Central memory CD8-positive, alpha-beta T cell (primary cell): ENCODE measurements at regions not wholly inside any gene's neighbourhood (a gene's known extent, or its start where the extent isn't known, plus 50 kb on each side); places are given as distances from the start of the nearest gene placed in this dataset.

Experiments
- ATAC-seq: fragments of 150-1000 bp; cut with Tn5 transposase; replicated peaks from 2 replicates; pipeline ENCODE4 v1.10.0; 2022; ENCODE audit warnings: mild to moderate bottlenecking, moderate FRiP score, moderate number of reproducible peaks; ENCODE audit not compliant: poor library complexity, severe bottlenecking; ENCODE audit errors: extremely low read depth
- DNase-seq, 2 donors: peaks; one replicate each; pipeline ENCODE4 v3.0.0; 2021; ENCODE audit warnings: low spot score in 2 of 2
- H3K27ac Mint-ChIP-seq: one replicate; pipeline ENCODE4 v1.8.0; 2022; ENCODE audit warnings: low read depth, mild to moderate bottlenecking, moderate library complexity, mixed read lengths
- H3K27me3 Mint-ChIP-seq: one replicate; pipeline ENCODE4 v1.8.0; 2022; ENCODE audit warnings: mixed read lengths
- H3K36me3 Mint-ChIP-seq: one replicate; pipeline ENCODE4 v1.8.0; 2022; ENCODE audit warnings: mild to moderate bottlenecking, moderate library complexity, mixed read lengths; ENCODE audit not compliant: insufficient read depth
- H3K4me1 Mint-ChIP-seq: one replicate; pipeline ENCODE4 v1.8.0; 2022; ENCODE audit warnings: mixed read lengths
- H3K4me3 Mint-ChIP-seq: one replicate; pipeline ENCODE4 v1.8.0; 2022; ENCODE audit warnings: mild to moderate bottlenecking, moderate library complexity, mixed read lengths
- H3K9me3 Mint-ChIP-seq: one replicate; pipeline ENCODE4 v1.8.0; 2022; ENCODE audit warnings: mixed read lengths

DNA sequence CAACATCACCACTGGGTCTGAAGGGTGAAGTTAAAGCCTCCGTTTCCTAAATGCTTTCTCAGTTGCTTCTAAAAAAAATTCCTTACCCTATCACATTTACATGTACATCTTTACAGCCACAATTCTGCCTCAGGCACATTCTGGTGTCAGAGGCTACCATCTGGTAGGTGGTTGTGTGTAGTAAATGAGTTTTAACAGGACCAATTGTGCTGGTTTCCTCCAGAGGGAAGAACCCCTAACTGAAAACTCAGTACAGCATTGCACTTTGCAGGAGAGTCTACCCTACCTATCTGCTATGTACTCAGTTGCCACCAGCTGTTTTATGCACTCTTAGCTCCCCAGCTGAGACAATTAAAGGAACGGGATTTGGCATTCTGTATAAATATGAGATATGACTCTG, 1576.5 kb downstream of the PCDH9 start:
- ATAC-seq (no peak), DNase-seq (no peak)
- no peaks in the 10 kb centered on the region for H3K36me3 Mint-ChIP-seq
- H3K27me3 Mint-ChIP-seq, result no peaks in the 10 kb centered on the region
- no peaks in the 10 kb centered on the region for H3K4me1 Mint-ChIP-seq
- H3K27ac Mint-ChIP-seq, result no peak overlapping the region
- peaks cover 16% of the 10 kb centered on the region for H3K9me3 Mint-ChIP-seq
- H3K4me3 Mint-ChIP-seq, result no peak overlapping the region

DNA sequence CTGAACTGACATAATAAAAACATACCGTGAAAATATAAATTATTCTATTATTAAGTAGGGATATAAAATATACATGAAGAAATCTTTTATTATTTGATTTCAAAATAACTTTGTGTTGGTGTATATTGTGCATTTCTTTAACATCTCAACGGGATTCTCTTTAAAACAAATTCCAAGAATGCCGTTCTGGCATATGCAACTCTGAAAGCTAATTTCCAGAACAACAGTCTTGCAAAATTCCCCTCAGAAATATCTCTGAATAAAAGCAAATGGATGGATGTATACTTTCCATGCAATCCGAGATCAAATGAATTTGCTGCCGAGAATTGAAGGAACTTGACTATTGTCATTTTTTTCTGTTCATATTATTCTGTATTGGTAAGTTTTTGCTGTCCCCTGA, 1579.8 kb downstream of the PCDH9 start:
- H3K27ac Mint-ChIP-seq, result no peak overlapping the region
- no peaks in the 10 kb centered on the region for H3K4me1 Mint-ChIP-seq
- H3K4me3 Mint-ChIP-seq, result no peak overlapping the region
- peaks cover 15% of the 10 kb centered on the region for H3K9me3 Mint-ChIP-seq
- H3K27me3 Mint-ChIP-seq, result no peaks in the 10 kb centered on the region
- no peaks in the 10 kb centered on the region for H3K36me3 Mint-ChIP-seq
- no peak for ATAC-seq
- DNase-seq, result no peak

DNA sequence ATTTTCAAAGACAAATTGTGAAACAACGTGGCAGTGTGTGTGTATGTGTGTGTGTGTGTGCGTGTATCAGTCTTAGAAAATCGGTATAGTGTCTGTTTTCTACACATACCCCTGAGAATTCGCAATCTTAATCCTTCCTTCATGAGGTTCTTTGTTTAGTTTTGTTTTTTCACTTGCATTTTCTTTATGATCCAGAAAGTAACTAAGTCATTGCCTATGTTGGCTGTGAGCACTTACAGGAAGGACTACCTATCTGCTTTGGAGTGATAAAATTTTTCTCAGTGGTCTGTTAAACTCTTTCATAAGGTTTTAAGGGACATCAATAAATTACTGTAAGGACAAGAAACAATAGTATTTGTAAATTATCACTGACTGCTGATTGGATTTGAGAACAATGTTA, 1587.1 kb downstream of the PCDH9 start:
- ATAC-seq, result no peak
- no peak overlapping the region for H3K4me3 Mint-ChIP-seq
- H3K27me3 Mint-ChIP-seq, result no peaks in the 10 kb centered on the region
- H3K4me1 Mint-ChIP-seq, result no peaks in the 10 kb centered on the region
- H3K36me3 Mint-ChIP-seq, result no peaks in the 10 kb centered on the region
- H3K27ac Mint-ChIP-seq, result no peak overlapping the region
- H3K9me3 Mint-ChIP-seq, result peaks cover 17% of the 10 kb centered on the region
- no peak for DNase-seq

DNA sequence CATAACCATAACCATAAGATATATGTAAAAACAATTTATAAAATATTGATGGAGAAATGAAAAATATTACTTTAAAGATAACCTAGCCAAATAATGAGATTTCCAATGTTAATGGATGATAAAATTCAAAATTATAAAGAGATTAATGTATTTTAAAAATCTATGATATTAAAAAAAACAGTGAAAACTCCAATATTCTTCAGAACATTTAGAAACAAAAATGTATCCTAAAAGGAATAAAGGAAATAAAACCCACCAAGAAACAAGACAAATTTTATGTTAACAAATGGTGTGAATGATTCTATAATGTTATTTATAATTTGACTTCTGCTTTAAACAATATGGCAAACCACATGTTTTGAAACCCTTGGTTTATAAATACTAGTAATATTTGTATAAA, 1587.8 kb downstream of the PCDH9 start:
- Mint-ChIP-seq H3K36me3 (no peaks in the 10 kb centered on the region), H3K27ac (no peak overlapping the region), H3K27me3 (no peaks in the 10 kb centered on the region), H3K4me3 (no peak overlapping the region), H3K9me3 (peaks cover 17% of the 10 kb centered on the region), H3K4me1 (no peaks in the 10 kb centered on the region)
- ATAC-seq, result no peak
- no peak for DNase-seq

DNA sequence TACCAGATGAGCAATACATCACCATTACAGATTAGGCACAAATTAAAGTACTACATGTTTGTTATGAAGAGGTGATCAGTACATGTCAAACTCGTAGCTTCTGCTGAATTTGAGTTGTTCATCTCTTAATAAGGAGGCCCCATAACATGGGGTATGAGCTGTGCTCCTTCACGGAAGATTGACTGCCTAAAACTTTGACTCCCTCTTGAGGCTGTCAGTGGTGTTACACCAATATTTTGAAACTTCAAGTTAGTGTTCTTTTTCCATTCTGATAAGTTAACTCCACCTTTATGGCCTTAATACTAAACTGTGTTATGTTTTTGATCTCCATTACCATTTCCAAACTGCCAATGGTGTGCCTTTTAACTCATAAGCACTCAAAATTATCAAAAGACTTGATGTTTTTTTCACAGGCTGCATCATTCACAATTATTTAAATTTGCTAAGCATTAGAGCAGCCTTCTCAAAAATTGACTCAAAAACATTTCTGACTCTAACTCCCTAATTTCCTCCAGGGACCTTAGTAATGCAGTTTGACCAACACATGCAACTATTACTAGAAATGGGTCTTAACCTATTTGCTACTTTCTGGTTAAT, 1591.5 kb downstream of the PCDH9 start:
- no peaks in the 10 kb centered on the region for H3K27me3 Mint-ChIP-seq
- peaks cover 6% of the 10 kb centered on the region for H3K9me3 Mint-ChIP-seq
- no peak overlapping the region for H3K27ac Mint-ChIP-seq
- H3K36me3 Mint-ChIP-seq, result no peaks in the 10 kb centered on the region
- H3K4me1 Mint-ChIP-seq, result no peaks in the 10 kb centered on the region
- no peak for ATAC-seq
- no peak for DNase-seq
- H3K4me3 Mint-ChIP-seq, result no peak overlapping the region

DNA sequence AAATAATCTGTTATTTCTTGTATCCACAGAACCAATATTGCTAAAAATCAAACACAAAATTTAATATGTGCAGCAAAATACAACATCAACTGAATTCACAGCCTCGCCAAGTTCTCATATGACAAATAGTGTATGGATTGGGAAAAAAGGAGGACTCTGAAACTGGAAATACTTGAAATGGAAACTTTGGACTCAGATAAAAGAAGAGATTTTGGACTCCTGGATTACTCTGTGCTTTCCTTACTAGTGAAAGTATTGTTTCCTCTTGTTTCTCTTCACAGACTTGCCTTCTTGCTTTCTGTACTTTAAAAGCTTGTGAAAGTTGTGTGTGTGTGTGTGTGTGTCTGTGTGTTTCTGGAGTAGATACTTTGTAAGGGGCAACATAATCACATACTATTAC, 1596.3 kb downstream of the PCDH9 start:
- DNase-seq, result no peak
- H3K36me3 Mint-ChIP-seq, result no peaks in the 10 kb centered on the region
- H3K9me3 Mint-ChIP-seq, result peaks cover 4% of the 10 kb centered on the region
- H3K27me3 Mint-ChIP-seq, result no peaks in the 10 kb centered on the region
- H3K4me3 Mint-ChIP-seq, result no peak overlapping the region
- H3K4me1 Mint-ChIP-seq, result no peaks in the 10 kb centered on the region
- no peak for ATAC-seq
- no peak overlapping the region for H3K27ac Mint-ChIP-seq

DNA sequence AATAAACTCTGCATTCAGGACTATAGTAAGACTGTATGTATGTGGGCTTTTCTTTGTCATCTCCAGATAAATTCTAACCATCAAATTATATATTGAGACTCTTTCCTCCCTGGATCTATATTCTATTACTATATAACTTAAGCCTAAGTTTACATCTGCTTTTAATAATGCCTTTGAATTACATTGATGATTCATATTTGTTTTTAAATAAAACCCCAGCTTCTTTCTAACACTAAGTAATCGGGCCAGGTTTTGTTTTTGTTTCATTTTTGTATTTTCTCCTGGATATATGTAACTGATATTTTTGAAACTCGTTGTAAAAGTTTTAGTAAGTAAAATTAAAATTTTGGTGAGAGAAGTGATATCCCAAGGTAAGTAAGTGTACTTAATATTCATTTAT, 1599.1 kb downstream of the PCDH9 start:
- peaks cover 11% of the 10 kb centered on the region for H3K9me3 Mint-ChIP-seq
- no peaks in the 10 kb centered on the region for H3K27me3 Mint-ChIP-seq
- H3K4me1 Mint-ChIP-seq, result no peaks in the 10 kb centered on the region
- DNase-seq (no peak), ATAC-seq (no peak)
- no peaks in the 10 kb centered on the region for H3K36me3 Mint-ChIP-seq
- no peak overlapping the region for H3K27ac Mint-ChIP-seq
- H3K4me3 Mint-ChIP-seq, result no peak overlapping the region

DNA sequence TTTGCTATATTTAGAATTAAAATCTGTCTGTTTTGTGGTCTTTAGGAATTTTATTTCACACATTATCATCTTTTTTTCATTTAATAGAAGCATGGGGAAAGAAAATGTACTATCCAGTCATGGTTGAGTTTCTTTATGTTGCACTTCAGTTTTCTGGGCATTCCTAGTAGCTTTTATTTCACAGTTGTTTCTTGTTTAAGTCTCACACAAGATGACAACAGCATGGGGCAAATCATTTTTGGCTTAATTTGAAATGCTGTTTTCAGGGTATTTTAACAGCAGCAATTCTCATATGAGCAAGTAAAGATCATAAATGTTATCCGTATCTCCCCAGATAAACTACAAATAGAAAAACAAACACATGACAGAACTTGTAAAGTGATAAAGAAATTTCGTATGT, 1600.2 kb downstream of the PCDH9 start:
- Mint-ChIP-seq H3K4me1 (no peaks in the 10 kb centered on the region), H3K9me3 (peaks cover 18% of the 10 kb centered on the region), H3K27me3 (no peaks in the 10 kb centered on the region), H3K4me3 (no peak overlapping the region), H3K27ac (no peak overlapping the region), H3K36me3 (no peaks in the 10 kb centered on the region)
- DNase-seq (no peak), ATAC-seq (no peak)

DNA sequence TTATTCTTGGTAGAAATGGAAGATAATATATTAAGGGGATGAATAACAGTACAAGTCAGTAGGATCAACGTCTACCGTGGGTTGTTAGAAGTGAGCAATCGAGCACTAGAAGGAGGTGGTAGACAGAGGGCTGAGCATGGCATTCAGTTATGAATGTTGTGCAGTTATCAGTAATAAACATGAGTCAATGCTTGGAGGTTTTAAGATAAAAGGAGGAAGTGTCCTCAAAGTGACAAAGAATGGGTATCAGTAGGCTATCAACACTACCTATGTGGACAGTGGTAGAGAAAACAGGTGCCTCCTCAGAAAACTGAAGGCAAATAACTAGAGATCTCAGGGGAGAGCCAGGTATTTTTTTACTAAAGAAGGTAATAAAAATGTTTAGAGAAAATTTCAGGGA, 1607.0 kb downstream of the PCDH9 start:
- H3K36me3 Mint-ChIP-seq, result peaks cover 2% of the 10 kb centered on the region
- peaks cover 40% of the 10 kb centered on the region for H3K9me3 Mint-ChIP-seq
- no peak for DNase-seq
- H3K4me3 Mint-ChIP-seq, result no peak overlapping the region
- H3K4me1 Mint-ChIP-seq, result no peaks in the 10 kb centered on the region
- ATAC-seq, result no peak
- H3K27me3 Mint-ChIP-seq, result no peaks in the 10 kb centered on the region
- no peak overlapping the region for H3K27ac Mint-ChIP-seq

DNA sequence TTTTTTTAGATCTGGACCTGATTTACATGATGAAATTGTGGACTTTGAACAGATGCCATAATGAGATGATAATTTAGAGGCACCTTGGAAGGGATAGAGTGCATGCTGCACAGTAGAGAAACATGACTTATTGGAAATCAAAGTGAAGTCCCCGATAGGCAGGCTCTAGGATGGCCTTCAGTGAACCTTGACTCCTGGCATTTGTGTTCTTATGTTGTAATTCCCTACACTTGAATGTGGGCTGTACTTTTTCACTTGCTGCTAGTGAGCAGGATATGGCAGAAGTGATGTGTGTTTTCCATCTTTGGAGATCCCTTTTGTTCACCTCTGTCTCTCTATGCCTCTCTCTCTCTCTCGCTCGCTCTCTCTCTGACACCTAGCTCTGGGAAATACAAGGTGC, 1614.6 kb downstream of the PCDH9 start:
- Mint-ChIP-seq H3K4me3 (no peak overlapping the region), H3K9me3 (peaks cover 48% of the 10 kb centered on the region), H3K4me1 (no peaks in the 10 kb centered on the region), H3K36me3 (peaks cover 2% of the 10 kb centered on the region), H3K27me3 (no peaks in the 10 kb centered on the region), H3K27ac (no peak overlapping the region)
- DNase-seq, result no peak
- no peak for ATAC-seq

DNA sequence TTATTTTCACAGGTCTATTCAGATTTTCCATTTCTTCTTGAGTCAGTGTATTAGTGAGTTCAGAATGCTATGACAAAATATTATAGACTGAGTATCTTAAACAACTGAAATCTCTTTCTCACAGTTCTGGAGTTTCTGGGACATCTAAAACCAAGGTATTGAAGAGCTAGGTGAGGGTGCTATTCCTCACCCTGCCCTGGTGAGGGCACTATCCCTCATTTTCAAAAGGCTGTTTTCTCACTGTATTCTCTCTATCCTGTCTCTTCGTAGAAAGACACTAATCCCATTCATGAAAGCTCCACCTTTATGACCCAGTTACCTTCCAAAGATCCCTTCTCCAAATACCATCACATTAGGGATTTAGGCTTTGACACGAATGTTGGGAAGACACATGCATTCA, 1617.1 kb downstream of the PCDH9 start:
- H3K4me3 Mint-ChIP-seq, result no peak overlapping the region
- no peaks in the 10 kb centered on the region for H3K27me3 Mint-ChIP-seq
- no peaks in the 10 kb centered on the region for H3K4me1 Mint-ChIP-seq
- H3K36me3 Mint-ChIP-seq, result no peaks in the 10 kb centered on the region
- H3K27ac Mint-ChIP-seq, result no peak overlapping the region
- no peak for ATAC-seq
- no peak for DNase-seq
- peaks cover 37% of the 10 kb centered on the region for H3K9me3 Mint-ChIP-seq

DNA sequence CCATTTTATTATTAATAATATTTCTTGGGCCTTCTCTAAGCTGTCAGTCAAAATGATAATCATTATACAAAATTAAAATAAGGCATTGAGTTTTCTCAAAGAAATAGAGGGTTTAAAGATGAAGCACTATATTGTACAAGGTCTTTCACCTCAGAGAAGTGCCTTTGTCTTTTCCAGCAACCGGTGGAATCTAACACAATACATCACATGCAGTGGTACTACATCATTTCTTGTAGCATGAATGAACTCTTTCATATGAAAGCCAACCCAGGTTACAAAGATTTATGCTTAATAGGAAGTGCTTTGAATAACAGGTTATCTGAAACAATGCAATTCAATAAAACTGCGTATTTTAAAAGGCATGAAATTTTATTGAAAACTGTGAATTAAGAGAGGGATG, 1620.8 kb downstream of the PCDH9 start:
- H3K9me3 Mint-ChIP-seq, result peaks cover 32% of the 10 kb centered on the region
- no peaks in the 10 kb centered on the region for H3K36me3 Mint-ChIP-seq
- no peaks in the 10 kb centered on the region for H3K27me3 Mint-ChIP-seq
- no peak for DNase-seq
- no peak for ATAC-seq
- H3K4me3 Mint-ChIP-seq, result no peak overlapping the region
- no peaks in the 10 kb centered on the region for H3K4me1 Mint-ChIP-seq
- H3K27ac Mint-ChIP-seq, result no peak overlapping the region

DNA sequence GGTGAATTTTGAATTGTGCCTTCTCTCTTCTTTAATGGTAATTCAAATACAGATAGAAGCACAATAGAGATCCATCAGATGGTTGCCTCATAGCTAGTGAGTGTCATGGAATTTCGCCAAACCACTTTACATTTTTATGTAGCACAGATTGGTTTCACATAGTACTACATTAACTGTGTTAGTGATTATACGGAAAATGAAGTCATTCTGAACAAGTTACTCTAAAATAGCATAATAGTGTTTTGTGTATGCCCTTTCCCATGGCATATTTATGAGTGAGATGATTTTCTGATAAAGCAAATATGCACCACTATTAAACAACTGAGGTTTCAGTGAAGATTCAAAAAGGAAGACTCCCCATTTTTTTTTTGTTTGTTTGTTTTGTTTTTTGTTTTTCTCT, 1623.5 kb downstream of the PCDH9 start:
- no peaks in the 10 kb centered on the region for H3K36me3 Mint-ChIP-seq
- H3K4me3 Mint-ChIP-seq, result no peak overlapping the region
- H3K27ac Mint-ChIP-seq, result no peak overlapping the region
- ATAC-seq (no peak), DNase-seq (no peak)
- H3K4me1 Mint-ChIP-seq, result no peaks in the 10 kb centered on the region
- H3K27me3 Mint-ChIP-seq, result no peaks in the 10 kb centered on the region
- H3K9me3 Mint-ChIP-seq, result peaks cover 23% of the 10 kb centered on the region

DNA sequence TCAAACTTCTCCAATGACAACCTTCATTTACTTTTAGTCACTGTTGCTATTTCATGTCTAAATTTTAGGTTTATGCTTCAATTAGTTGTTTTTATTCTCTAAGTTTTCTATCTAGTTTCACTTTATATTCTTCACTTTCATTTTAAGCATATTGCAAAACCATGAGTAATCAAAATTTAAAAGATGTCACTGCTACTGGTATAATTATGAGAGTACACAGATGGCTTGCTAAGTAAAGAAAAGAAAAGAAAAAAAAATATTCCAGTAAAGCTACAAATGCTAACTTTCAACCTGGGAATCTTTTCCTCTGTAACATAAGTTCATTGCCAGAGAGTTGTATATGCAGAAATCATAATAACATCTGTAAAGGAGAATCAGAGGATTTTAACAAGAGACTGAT, 1624.7 kb downstream of the PCDH9 start:
- Mint-ChIP-seq H3K4me1 (no peaks in the 10 kb centered on the region), H3K27me3 (no peaks in the 10 kb centered on the region), H3K4me3 (no peak overlapping the region), H3K9me3 (peaks cover 19% of the 10 kb centered on the region), H3K27ac (no peak overlapping the region), H3K36me3 (no peaks in the 10 kb centered on the region)
- no peak for ATAC-seq
- DNase-seq, result no peak
